Heart right ventricle (tissue), 16 donors: ENCODE measurements at regions not wholly inside any gene's neighbourhood (a gene's known extent, or its start where the extent isn't known, plus 50 kb on each side); places are given as distances from the start of the nearest gene placed in this dataset.

Source experiments
- ATAC-seq, 8 donors: fragments of 200-7000 bp; cut with Tn5 transposase; one replicate each; pipeline ENCODE4 v1.9.1; 2020; ENCODE audit warnings: mild to moderate bottlenecking in 8 of 8, moderate library complexity in 8 of 8, moderate number of reproducible peaks in 1 of 8
- DNase-seq, 2 donors: peaks; one replicate each; pipeline ENCODE4 v3.0.0-alpha.2; 2020
- H3K27ac ChIP-seq, 10 donors: fragments of 200-600 bp; sonication (generic) in 2 of 10; one replicate each; pipeline versions ENCODE4 v1.5.0 to v1.8.0; 2020 to 2022; ENCODE audit warnings: mild to moderate bottlenecking in 3 of 10
- H3K27me3 ChIP-seq, 7 donors: fragments of 200-600 bp; one replicate each; pipeline ENCODE4 v1.8.0; 2021 to 2022; ENCODE audit warnings: mild to moderate bottlenecking in 2 of 7
- H3K36me3 ChIP-seq, 9 donors: fragments of 200-600 bp; sonication (generic) in 1 of 9; one replicate each; pipeline versions ENCODE4 v1.5.0 to v1.8.0; 2020 to 2022; ENCODE audit warnings: mild to moderate bottlenecking in 2 of 9
- H3K4me1 ChIP-seq, 9 donors: fragments of 200-600 bp; sonication (generic) in 1 of 9; one replicate each; pipeline versions ENCODE4 v1.5.0 to v1.8.0; 2020 to 2022; ENCODE audit warnings: mild to moderate bottlenecking in 4 of 9
- H3K4me3 ChIP-seq, 10 donors: fragments of 200-600 bp; sonication (generic) in 2 of 10; one replicate each; pipeline versions ENCODE4 v1.5.0 to v1.8.0; 2020 to 2022; ENCODE audit warnings: mild to moderate bottlenecking in 7 of 10, moderate library complexity in 2 of 10
- H3K9me3 ChIP-seq, 11 donors: fragments of 200-600 bp in 10 of 11; sonication (generic) in 2 of 11; one replicate each; pipeline versions ENCODE4 v1.5.0 to v1.8.0; 2013 to 2022; ENCODE audit warnings: mild to moderate bottlenecking in 2 of 11, control low read depth in 1 of 11, moderate library complexity in 1 of 11
- WGBS, 2 donors: extraction: QIAGEN DNeasy Blood & Tissue Kit; methylation state at CpG; one replicate each; pipeline ENCODE4 v1.1.7; 2013; ENCODE audit warnings: inconsistent platforms in 1 of 2; 5-methylcytosine and 5-hydroxymethylcytosine counted together
- intact Hi-C, 10 donors: fragments of 100-400 bp; cut with DNase I; formaldehyde crosslinking; loops; one replicate each; pipeline versions ENCODE4 v1.11.1 to v1.14.2; 2022
- TF ChIP-seq, protein P1 (sequence below), 9 donors: fragments of 200-600 bp; sonication (generic) in 2 of 9; IDR thresholded peaks; one replicate each; pipeline versions ENCODE4 v1.5.0 to v1.8.0; 2021 to 2022; ENCODE audit warnings: antibody characterized with exemption in 9 of 9, mild to moderate bottlenecking in 5 of 9, moderate library complexity in 1 of 9
- donor health status: Arrhythmogenic right ventricular cardiomyopathy.
- donor health status: ischemic (EF 13 %, LVEDD 7.1; RV severe dilation, severe dysfunction).
- donor health status: healthy with polysubstance abuse.
- donor health status: DM: no; HTN: yes; CAD: no.
- donor health status: DM: no; HTN: no; CAD: no.
- donor health status: ischemic (EF 25% LVEDD 6.9; RV normal size, moderate dysfunction).
- donor health status: ischemic (EF 25% LVEDD 5.7; RV mildly dilated, moderate dysfunction).
- donor health status: healthy.
- donor health status: DM: yes; HTN: yes; CAD: no.
- donor health status: Ischemic cardiomyopathy.
- donor health status: ischemic (EF 35%, LVEDD 5.7; RV mildly dilated, moderate dysfunction).
- donor health status: nonischemic (EF 11% LVEDD 7.7; RV severe dilation, severe dysfunction).
- donor health status: DM: yes; HTN: yes; CAD: no.
- donor health status: PGD.
- donor health status: ischemic (EF 29% LVEDD 5.4; RV normal size, mild dysfunction).
- donor health status: nonischemic (EF 23%, LVEDD 6.1; RV moderate dilation, normal function).

DNA sequence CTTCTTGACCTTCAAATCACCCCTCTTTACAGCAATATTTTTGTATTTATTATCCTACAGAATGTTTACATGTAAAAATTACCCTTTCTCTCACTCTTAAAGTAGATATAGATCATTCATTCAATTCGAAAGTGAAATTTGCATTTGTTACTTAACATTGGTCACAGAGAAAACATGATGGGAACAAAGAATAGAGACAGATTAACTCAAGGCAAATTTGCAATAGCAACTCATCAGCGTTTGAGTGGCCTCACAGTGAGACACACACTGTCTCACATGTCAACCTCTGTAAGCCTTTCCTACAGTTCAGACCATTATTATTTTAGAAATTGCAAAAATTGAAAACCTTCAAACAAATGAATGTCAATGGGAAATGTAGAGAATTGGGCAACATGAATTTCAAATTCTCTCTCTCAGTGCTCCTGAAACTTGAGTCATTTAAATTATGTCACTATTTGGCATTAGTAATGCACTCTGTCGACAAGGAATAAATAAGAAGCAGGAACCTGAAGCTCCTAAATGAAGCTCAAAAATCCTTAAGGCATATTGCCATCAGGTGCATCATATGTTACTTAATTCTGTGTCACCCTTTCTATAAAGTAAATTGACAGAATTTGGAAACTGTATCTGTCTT lies 148.3 kb upstream of the ANXA10 start:
- Histone ChIP-seq H3K4me3 (no peak overlapping the region), H3K27ac (no peak overlapping the region), H3K36me3 (no peaks in the 10 kb centered on the region), H3K9me3 (no peaks in the 10 kb centered on the region), H3K4me1 (no peaks in the 10 kb centered on the region), H3K27me3 (no peaks in the 10 kb centered on the region)
- TF ChIP-seq, protein P1, sequence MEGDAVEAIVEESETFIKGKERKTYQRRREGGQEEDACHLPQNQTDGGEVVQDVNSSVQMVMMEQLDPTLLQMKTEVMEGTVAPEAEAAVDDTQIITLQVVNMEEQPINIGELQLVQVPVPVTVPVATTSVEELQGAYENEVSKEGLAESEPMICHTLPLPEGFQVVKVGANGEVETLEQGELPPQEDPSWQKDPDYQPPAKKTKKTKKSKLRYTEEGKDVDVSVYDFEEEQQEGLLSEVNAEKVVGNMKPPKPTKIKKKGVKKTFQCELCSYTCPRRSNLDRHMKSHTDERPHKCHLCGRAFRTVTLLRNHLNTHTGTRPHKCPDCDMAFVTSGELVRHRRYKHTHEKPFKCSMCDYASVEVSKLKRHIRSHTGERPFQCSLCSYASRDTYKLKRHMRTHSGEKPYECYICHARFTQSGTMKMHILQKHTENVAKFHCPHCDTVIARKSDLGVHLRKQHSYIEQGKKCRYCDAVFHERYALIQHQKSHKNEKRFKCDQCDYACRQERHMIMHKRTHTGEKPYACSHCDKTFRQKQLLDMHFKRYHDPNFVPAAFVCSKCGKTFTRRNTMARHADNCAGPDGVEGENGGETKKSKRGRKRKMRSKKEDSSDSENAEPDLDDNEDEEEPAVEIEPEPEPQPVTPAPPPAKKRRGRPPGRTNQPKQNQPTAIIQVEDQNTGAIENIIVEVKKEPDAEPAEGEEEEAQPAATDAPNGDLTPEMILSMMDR (IDR thresholded peaks at IDR 0.05) = no peak
- DNase-seq (no peak), ATAC-seq (no peak)
- WGBS, 2 donors = 54 to 56% methylated on average over 3 of the region's 3 CpGs
- intact Hi-C loops = no loop called here

DNA sequence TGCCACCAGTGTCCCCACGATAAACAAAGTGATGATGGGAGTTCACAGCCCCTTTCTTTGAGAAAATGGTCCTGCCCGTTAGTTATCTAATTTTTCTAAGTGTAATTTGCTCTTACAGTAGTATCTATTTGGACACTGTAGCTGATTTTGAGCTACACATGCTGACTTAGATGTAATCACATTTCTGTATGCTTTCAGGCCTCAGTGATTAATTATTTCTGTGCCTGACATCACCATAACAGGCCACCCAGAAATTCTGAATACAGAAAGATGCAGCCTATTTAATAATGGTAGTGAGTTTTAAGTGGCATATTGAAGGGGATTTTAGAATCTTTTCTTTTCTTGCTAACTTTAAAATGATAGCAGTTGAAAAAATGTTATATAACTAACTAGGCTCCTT lies 147.6 kb upstream of the ANXA10 start:
- WGBS, 2 donors = 70 to 74% methylated on average over 2 of the region's 2 CpGs
- no peak for ATAC-seq
- H3K4me1 ChIP-seq = no peaks in the 10 kb centered on the region
- intact Hi-C loops = no loop called here
- H3K9me3 ChIP-seq = peaks cover 0 to 3% (median 0%) of the 10 kb centered on the region in 11 donors
- no peak for DNase-seq
- TF ChIP-seq, protein P1 (IDR thresholded peaks at IDR 0.05) = no peak
- no peaks in the 10 kb centered on the region for H3K27me3 ChIP-seq
- no peak overlapping the region for H3K27ac ChIP-seq
- no peak overlapping the region for H3K4me3 ChIP-seq
- no peaks in the 10 kb centered on the region for H3K36me3 ChIP-seq

DNA sequence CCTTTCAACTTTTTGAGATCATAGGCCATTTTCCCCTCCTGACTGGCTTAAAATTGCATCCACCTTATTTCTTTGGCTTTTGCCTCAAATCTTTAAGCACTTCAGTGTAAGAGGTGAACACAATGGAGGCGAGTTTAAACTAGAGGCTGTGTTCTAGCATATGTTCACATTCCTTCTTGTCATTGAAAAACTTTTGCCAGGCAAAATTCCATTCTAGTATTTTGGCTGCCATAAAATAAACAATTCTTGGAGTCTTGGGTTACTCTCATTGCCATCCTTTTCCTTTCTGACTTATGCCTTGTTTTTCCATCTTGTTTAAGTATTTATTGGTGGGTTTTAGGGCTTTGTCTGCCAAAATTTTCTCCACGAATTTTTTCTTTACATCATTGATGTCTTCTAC lies 137.3 kb upstream of the ANXA10 start:
- intact Hi-C loops = no loop called here

DNA sequence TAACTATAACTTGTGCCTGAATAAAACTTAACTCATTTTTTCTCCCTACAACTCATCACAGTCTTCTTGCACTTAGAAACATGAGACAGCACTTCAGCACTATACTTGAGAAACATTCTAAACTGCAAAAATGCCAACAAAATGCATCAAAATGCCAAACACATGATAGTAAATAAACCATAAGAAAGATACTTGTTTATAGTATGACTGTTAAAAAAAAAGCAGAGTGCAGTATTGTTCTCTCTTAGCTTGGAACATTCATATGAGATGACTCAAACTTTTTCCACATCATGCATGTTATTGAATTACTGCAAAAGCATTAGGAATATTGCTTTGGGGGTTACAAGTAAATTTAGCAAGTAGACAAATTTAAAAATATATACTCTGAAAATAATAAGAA lies 135.7 kb upstream of the ANXA10 start:
- DNase-seq = no peak
- TF ChIP-seq, protein P1 (IDR thresholded peaks at IDR 0.05) = no peak
- Histone ChIP-seq H3K27ac (no peak overlapping the region), H3K4me3 (no peak overlapping the region), H3K36me3 (no peaks in the 10 kb centered on the region), H3K27me3 (no peaks in the 10 kb centered on the region), H3K4me1 (no peaks in the 10 kb centered on the region), H3K9me3 (peaks cover 0 to 67% (median 8%) of the 10 kb centered on the region in 11 donors)
- intact Hi-C loops = no loop called here
- ATAC-seq = no peak

More for the DNA sequence above, 137.3 kb upstream of the ANXA10 start:
- peaks cover 0 to 71% (median 17%) of the 10 kb centered on the region in 11 donors for H3K9me3 ChIP-seq
- no peak overlapping the region for H3K4me3 ChIP-seq
- H3K27me3 ChIP-seq = no peaks in the 10 kb centered on the region
- TF ChIP-seq, protein P1 (IDR thresholded peaks at IDR 0.05) = no peak
- DNase-seq (no peak), ATAC-seq (no peak)
- no peak overlapping the region for H3K27ac ChIP-seq
- no peaks in the 10 kb centered on the region for H3K4me1 ChIP-seq
- no peaks in the 10 kb centered on the region for H3K36me3 ChIP-seq
- 50 to 58% methylated on average over 2 of the region's 2 CpGs for WGBS, 2 donors
